Ascending aorta (tissue), 2 donors: ENCODE measurements at regions not wholly inside any gene's neighbourhood (a gene's known extent, or its start where the extent isn't known, plus 50 kb on each side); places are given as distances from the start of the nearest gene placed in this dataset.

ENCODE experiments used
- DNase-seq, 2 donors: peaks; one replicate each; pipeline ENCODE4 v3.0.0-alpha.2; 2019; ENCODE audit warnings: low spot score in 2 of 2
- H3K27ac ChIP-seq, 2 donors: fragments of 200-600 bp; sonication (generic); one replicate each; pipeline ENCODE4 v1.5.1; 2016 to 2017; ENCODE audit warnings: mild to moderate bottlenecking in 1 of 2
- H3K27me3 ChIP-seq: fragments of 200-600 bp; sonication (generic); one replicate; pipeline ENCODE4 v1.5.1; 2017
- H3K36me3 ChIP-seq, 2 donors: fragments of 200-600 bp; sonication (generic); one replicate each; pipeline ENCODE4 v1.5.1; 2016
- H3K4me1 ChIP-seq, 2 donors: fragments of 200-600 bp; sonication (generic); one replicate each; pipeline ENCODE4 v1.5.1; 2016 to 2017; ENCODE audit warnings: mild to moderate bottlenecking in 1 of 2
- H3K4me3 ChIP-seq, 2 donors: fragments of 200-600 bp; sonication (generic); one replicate each; pipeline ENCODE4 v1.5.1; 2016 to 2017; ENCODE audit warnings: mild to moderate bottlenecking in 1 of 2
- H3K9me3 ChIP-seq, 2 donors: fragments of 200-600 bp; sonication (generic); one replicate each; pipeline ENCODE4 v1.5.1; 2016
- intact Hi-C: fragments of 100-400 bp; cut with DNase I; formaldehyde crosslinking; loops from one replicate; pipeline ENCODE4 v1.15.1; 2023
- TF ChIP-seq, protein P1 (sequence below), 3 experiments: fragments of 200-600 bp in 2 of 3; fragments of 450-650 bp in 1 of 3; sonication (generic) in 2 of 3; IDR thresholded peaks; one replicate each; pipeline ENCODE4 v1.5.1; 2016 to 2019; ENCODE audit warnings: antibody characterized with exemption in 3 of 3, mild to moderate bottlenecking in 1 of 3, moderate library complexity in 1 of 3

DNA sequence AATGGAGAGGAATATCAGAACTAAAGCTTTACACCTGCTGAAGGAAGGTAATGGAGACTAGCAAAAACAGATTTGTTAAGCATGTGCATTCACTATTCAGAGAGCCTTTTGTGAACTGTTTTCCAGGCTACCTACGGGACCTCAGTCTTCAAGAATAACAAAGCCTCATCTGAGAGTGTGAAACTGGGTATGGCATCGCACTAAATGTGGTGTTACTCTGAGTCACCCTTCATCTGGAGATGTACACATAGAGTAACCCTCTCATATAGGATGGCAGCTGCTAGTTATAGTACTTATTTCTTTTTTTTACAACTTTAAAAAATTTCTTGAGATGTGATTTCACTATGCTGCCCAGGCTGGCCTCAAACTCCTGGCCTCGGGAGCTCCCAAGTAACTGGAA lies 306.8 kb downstream of the ZNF608 start:
- H3K36me3 ChIP-seq: no peaks in the 10 kb centered on the region
- no peak overlapping the region for H3K27ac ChIP-seq
- intact Hi-C loops: no loop called here
- H3K9me3 ChIP-seq: peaks cover 0 to 3% of the 10 kb centered on the region in 2 donors
- DNase-seq: no peak
- no peak overlapping the region for H3K4me3 ChIP-seq
- TF ChIP-seq, protein P1, sequence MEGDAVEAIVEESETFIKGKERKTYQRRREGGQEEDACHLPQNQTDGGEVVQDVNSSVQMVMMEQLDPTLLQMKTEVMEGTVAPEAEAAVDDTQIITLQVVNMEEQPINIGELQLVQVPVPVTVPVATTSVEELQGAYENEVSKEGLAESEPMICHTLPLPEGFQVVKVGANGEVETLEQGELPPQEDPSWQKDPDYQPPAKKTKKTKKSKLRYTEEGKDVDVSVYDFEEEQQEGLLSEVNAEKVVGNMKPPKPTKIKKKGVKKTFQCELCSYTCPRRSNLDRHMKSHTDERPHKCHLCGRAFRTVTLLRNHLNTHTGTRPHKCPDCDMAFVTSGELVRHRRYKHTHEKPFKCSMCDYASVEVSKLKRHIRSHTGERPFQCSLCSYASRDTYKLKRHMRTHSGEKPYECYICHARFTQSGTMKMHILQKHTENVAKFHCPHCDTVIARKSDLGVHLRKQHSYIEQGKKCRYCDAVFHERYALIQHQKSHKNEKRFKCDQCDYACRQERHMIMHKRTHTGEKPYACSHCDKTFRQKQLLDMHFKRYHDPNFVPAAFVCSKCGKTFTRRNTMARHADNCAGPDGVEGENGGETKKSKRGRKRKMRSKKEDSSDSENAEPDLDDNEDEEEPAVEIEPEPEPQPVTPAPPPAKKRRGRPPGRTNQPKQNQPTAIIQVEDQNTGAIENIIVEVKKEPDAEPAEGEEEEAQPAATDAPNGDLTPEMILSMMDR (IDR thresholded peaks at IDR 0.05): no peak
- H3K4me1 ChIP-seq: no peaks in the 10 kb centered on the region
- H3K27me3 ChIP-seq: no peaks in the 10 kb centered on the region

DNA sequence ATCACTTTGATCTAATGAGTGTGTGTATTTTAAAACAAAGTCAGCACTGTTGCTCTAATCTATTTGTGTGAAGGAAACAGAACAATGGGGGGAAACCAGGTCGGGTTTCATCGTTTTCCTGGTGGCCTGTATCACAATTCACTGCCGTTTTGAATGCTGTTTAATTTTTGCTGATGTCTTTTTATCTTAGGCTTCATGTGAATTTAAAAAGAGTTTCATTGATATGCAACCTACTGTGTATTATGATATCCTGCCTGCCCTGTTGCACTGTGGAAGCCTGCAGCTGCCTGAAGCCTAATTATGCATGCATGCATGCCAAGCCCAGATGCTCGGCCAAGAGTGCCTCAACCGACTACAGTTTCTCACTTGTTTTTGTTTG lies 307.5 kb downstream of the ZNF608 start:
- DNase-seq: no peak
- Histone ChIP-seq H3K27me3 (no peaks in the 10 kb centered on the region), H3K36me3 (no peaks in the 10 kb centered on the region), H3K4me1 (no peaks in the 10 kb centered on the region), H3K27ac (no peak overlapping the region), H3K4me3 (no peak overlapping the region), H3K9me3 (peaks cover 0 to 9% of the 10 kb centered on the region in 2 donors)
- intact Hi-C loops: no loop called here
- TF ChIP-seq, protein P1 (IDR thresholded peaks at IDR 0.05): no peak

DNA sequence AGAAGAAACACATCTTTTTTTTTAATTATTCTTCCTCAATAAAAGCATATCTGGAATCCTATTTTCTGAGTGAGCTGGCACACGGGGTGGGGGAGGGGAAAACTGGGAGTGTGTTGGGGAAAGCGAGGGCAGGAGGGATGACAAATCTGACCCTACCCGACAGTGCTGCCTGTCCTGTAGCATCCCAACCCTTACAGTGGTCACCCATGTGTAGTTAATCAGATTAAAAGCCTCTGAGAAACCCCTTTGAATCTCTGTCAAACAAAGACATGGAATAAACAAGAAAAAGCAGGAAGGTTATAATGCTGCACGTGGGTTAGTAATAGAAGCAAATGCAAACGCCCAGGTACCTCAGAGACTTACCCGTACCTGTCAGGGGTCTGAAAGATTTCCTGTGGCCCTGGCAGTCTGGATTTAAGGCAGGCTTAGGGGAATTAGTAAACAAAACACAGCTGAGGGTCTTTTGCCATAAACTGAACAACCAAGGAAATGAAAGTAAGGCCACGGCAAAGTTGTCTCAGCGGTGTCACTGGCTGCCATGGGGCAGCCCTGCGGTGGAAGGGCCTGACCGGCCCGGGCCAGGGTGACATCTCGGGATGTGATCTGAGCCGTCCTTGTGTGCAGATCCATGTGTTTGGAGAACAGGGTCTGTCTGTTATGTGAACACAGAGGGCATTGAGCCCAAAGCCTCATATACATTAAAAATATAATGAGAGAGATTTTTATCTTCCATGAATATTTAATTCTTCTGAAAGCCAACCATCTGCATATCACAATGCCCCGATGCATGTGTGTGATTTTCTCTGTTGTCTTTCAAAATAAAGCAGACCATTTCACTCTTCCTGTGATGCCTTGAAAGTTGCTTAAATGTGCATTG lies 308.2 kb downstream of the ZNF608 start:
- no peak overlapping the region for H3K27ac ChIP-seq
- H3K4me1 ChIP-seq: no peaks in the 10 kb centered on the region
- no peaks in the 10 kb centered on the region for H3K27me3 ChIP-seq
- no peak for DNase-seq
- intact Hi-C loops: no loop called here
- H3K36me3 ChIP-seq: no peaks in the 10 kb centered on the region
- TF ChIP-seq, protein P1 (IDR thresholded peaks at IDR 0.05): no peak
- peaks cover 0 to 9% of the 10 kb centered on the region in 2 donors for H3K9me3 ChIP-seq
- H3K4me3 ChIP-seq: no peak overlapping the region

DNA sequence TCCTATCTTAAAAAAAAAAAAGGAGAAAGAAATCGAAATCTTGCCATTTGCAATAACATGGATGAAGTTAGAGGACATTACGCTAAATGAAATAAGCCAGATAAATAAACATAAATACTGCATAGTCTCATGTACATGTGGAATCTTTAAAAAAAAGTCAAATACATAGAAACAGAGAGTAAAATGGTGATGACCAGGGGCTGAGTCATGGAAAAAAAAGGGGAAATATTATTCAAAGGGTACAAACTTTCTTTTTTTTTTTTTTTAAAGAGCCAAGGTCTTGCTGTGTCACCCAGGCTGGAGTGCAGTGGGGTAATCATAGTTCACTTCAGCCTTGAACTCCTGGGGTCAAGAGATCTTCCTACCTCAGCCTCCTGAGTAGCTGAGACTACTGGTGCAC lies 310.1 kb downstream of the ZNF608 start:
- H3K4me1 ChIP-seq: no peaks in the 10 kb centered on the region
- no peak overlapping the region for H3K4me3 ChIP-seq
- H3K27me3 ChIP-seq: no peaks in the 10 kb centered on the region
- no peak for DNase-seq
- H3K27ac ChIP-seq: no peak overlapping the region
- intact Hi-C loops: no loop called here
- TF ChIP-seq, protein P1 (IDR thresholded peaks at IDR 0.05): no peak
- H3K36me3 ChIP-seq: no peaks in the 10 kb centered on the region
- H3K9me3 ChIP-seq: peaks cover 0 to 9% of the 10 kb centered on the region in 2 donors

DNA sequence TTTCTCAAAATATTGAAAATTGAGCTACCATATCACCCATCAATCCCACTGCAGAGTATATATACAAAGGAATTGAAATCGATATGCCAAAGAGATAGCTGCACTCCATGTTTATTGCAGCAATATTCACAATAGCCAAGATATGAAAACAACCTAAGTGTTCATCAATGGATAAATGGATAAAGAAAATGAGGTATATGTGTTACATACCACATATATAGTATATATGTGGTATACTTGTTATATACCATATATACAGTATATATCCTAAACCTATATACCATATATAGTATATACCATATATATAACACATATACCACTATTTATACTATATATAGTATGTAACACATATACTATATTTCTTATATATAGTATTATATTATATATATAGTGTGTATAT lies 313.3 kb downstream of the ZNF608 start:
- intact Hi-C loops: no loop called here
- no peak for DNase-seq
- Histone ChIP-seq H3K9me3 (peaks cover 0 to 12% of the 10 kb centered on the region in 2 donors), H3K36me3 (no peaks in the 10 kb centered on the region), H3K27ac (no peak overlapping the region), H3K27me3 (no peaks in the 10 kb centered on the region), H3K4me3 (no peak overlapping the region), H3K4me1 (no peaks in the 10 kb centered on the region)
- TF ChIP-seq, protein P1 (IDR thresholded peaks at IDR 0.05): no peak
